Osteoblast (primary cell): ENCODE measurements at regions not wholly inside any gene's neighbourhood (a gene's known extent, or its start where the extent isn't known, plus 50 kb on each side); places are given as distances from the start of the nearest gene placed in this dataset.

Experiments
- DNase-seq: peaks from one replicate; pipeline ENCODE4 v3.0.0; 2011; ENCODE audit warnings: low spot score, mixed read lengths; ENCODE audit not compliant: insufficient read length; ENCODE audit errors: missing footprints
- H2AFZ ChIP-seq: 2 replicates; pipeline ENCODE4 v1.6.0; 2011; ENCODE audit warnings: mild to moderate bottlenecking, low read length
- H3K27ac ChIP-seq: 2 replicates; pipeline ENCODE4 v1.5.1; 2011; ENCODE audit warnings: mild to moderate bottlenecking, low read depth, low read length, moderate library complexity
- H3K27me3 ChIP-seq: 2 replicates; pipeline ENCODE4 v1.6.0; 2012; ENCODE audit warnings: mild to moderate bottlenecking, control low read depth, inconsistent platforms, low read length, moderate library complexity; ENCODE audit not compliant: insufficient read depth
- H3K36me3 ChIP-seq: 2 replicates; pipeline ENCODE4 v1.5.1; 2011; ENCODE audit warnings: mild to moderate bottlenecking, low read length, control low read depth, moderate library complexity; ENCODE audit not compliant: insufficient read depth
- H3K4me1 ChIP-seq: 2 replicates; pipeline ENCODE4 v1.5.1; 2011; ENCODE audit warnings: mild to moderate bottlenecking, low read length, control low read depth, moderate library complexity; ENCODE audit not compliant: insufficient read depth
- H3K4me2 ChIP-seq: 2 replicates; pipeline ENCODE4 v1.6.0; 2011; ENCODE audit warnings: mild to moderate bottlenecking, low read length; ENCODE audit not compliant: insufficient read depth
- H3K4me3 ChIP-seq: fragments of 200-600 bp; sonication (generic); 3 replicates; pipeline ENCODE4 v1.5.1; 2012; ENCODE audit warnings: mild to moderate bottlenecking, low read length, inconsistent platforms; ENCODE audit not compliant: insufficient read depth
- H3K79me2 ChIP-seq: 2 replicates; pipeline ENCODE4 v1.6.0; 2012; ENCODE audit warnings: mild to moderate bottlenecking, low read length, control low read depth, inconsistent platforms; ENCODE audit not compliant: insufficient read depth
- H3K9me3 ChIP-seq: 2 replicates; pipeline ENCODE4 v1.5.1; 2011; ENCODE audit warnings: low read depth, low read length, control low read depth
- H4K20me1 ChIP-seq: 2 replicates; pipeline ENCODE4 v1.6.0; 2012; ENCODE audit warnings: mild to moderate bottlenecking, low read length, control low read depth; ENCODE audit not compliant: insufficient read depth
- TF ChIP-seq, protein P1 (sequence below): IDR thresholded peaks from 2 replicates; pipeline ENCODE4 v1.5.1; 2011; ENCODE audit warnings: mild to moderate bottlenecking, low read depth, low read length, moderate library complexity; ENCODE audit errors: extremely low read depth

DNA sequence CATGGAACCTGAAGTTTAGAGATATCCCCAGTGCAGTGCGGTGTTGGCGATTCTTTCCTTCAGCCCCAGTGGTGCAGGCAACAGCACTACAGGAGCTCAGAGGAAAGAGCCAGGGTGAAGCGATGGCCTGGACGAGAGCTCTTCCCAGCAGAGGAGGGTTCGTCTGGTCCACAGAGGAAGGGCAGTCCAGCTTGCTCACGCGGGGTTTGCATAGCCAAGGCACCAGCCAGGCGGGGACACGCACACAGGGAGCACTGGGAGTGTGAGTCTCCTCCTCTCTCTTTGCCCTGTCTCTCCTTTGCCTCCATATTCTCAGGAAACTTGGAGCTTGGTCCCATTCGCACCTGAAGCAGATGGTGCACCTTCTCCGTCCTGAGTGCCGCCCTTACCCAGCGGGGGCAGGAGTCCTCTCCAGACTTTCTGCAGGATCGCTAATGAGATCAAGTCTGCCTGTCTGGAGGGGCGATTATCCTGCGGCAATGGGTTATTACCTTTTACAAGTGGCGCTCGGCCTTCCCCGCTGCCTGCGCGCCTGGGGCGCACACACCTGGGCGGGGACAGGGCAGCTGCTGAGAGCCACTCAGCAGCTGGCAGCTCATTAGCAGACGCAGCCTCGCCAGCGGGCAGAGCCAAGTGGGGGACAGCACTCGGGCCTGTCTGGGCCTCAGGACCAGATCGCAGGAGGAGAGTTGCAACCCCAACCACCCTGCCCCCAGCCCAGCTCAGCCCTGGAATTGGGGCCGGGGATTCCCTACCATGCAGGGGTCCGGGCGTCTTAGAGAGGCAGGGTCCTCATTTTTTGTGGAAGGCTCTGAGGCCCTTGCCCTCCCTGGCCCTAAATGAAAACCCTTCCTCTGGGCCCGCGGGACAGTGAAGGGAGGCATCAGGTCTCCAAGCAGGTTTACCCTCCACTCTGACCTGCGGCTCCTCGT is 119.0 kb upstream of the MEF2A start:
- H3K4me1 ChIP-seq, result peaks cover 18% of the 10 kb centered on the region
- no peak overlapping the region for H2AFZ ChIP-seq
- H3K9me3 ChIP-seq, result no peaks in the 10 kb centered on the region
- no peak overlapping the region for H3K27ac ChIP-seq
- no peaks in the 10 kb centered on the region for H3K79me2 ChIP-seq
- H3K4me2 ChIP-seq, result no peak overlapping the region
- H3K27me3 ChIP-seq, result peaks cover 2% of the 10 kb centered on the region
- TF ChIP-seq, protein P1, sequence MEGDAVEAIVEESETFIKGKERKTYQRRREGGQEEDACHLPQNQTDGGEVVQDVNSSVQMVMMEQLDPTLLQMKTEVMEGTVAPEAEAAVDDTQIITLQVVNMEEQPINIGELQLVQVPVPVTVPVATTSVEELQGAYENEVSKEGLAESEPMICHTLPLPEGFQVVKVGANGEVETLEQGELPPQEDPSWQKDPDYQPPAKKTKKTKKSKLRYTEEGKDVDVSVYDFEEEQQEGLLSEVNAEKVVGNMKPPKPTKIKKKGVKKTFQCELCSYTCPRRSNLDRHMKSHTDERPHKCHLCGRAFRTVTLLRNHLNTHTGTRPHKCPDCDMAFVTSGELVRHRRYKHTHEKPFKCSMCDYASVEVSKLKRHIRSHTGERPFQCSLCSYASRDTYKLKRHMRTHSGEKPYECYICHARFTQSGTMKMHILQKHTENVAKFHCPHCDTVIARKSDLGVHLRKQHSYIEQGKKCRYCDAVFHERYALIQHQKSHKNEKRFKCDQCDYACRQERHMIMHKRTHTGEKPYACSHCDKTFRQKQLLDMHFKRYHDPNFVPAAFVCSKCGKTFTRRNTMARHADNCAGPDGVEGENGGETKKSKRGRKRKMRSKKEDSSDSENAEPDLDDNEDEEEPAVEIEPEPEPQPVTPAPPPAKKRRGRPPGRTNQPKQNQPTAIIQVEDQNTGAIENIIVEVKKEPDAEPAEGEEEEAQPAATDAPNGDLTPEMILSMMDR, result no peak
- DNase-seq, result no peak
- no peaks in the 10 kb centered on the region for H4K20me1 ChIP-seq
- H3K4me3 ChIP-seq, result no peak overlapping the region
- H3K36me3 ChIP-seq, result no peaks in the 10 kb centered on the region

DNA sequence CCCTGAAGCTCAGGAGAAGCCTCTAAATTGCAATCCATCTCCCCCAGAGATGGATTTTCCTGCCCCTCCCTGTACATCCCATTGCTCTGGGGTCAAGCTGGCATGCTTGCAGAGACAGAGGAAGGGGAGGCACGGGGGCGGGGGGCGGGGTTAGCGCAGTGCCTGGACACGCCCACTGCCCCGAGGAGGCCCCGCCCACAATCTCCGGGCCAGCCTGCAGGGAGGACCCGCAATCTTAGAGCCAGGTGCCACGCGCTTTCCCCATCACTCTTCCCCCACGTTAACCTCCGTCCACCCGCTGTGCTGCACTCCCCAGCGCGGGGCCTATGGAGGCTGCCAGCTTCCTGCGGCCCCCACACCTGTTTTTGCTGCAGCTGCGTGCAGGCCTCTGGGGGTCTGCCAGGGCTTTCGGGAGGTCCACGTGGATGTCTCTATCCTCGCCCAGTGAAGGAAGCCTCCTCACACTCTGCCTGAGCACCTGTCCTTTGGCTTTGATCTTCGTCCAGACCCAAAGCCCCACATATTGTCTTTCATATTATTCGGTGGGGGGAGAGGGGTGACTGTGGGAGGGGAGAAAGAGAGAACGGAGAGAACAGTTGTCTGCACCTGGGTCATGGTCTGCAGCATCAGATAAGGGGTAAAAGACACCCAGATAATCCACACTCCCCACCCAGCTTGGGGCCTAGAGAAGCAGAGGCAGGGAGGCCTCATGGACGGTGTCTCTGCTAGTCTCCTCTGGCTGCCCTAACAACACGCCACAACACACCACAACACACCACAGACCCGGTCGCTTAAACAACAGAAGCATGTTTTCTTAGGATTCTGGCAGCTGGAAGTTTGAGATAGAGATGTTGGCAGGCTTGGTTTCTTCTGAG is 118.0 kb upstream of the MEF2A start:
- Histone ChIP-seq H3K27me3 (peaks cover 2% of the 10 kb centered on the region), H3K36me3 (no peaks in the 10 kb centered on the region), H3K4me3 (no peak overlapping the region), H3K9me3 (no peaks in the 10 kb centered on the region), H3K4me2 (no peak overlapping the region), H3K79me2 (no peaks in the 10 kb centered on the region), H3K4me1 (peaks cover 14% of the 10 kb centered on the region), H3K27ac (no peak overlapping the region), H2AFZ (no peak overlapping the region), H4K20me1 (no peaks in the 10 kb centered on the region)
- peak; percentile 49 for DNase-seq
- TF ChIP-seq, protein P1, result no peak

DNA sequence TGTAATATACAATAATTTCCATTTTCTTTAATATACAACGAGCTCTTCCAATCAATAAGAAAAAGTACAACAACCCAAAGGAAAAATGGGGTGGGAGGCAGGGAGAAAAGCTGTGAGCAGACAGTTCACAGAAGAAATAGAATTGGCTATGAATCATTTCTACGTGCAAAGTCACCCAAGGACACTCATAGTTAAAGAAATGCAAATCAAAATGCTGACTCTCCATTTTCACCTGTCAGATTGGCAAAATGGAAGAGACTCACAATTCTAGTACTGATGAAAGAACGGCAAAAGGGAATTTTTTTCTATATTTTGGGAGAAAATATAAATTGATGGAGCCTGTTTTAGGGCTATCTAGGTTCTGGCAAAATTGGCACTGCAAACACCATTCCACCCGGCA is 116.3 kb upstream of the MEF2A start:
- Histone ChIP-seq H3K79me2 (no peaks in the 10 kb centered on the region), H3K4me3 (no peak overlapping the region), H4K20me1 (no peaks in the 10 kb centered on the region), H2AFZ (no peak overlapping the region), H3K4me1 (peaks cover 17% of the 10 kb centered on the region), H3K4me2 (no peak overlapping the region), H3K36me3 (no peaks in the 10 kb centered on the region), H3K27ac (no peak overlapping the region), H3K27me3 (peaks cover 2% of the 10 kb centered on the region), H3K9me3 (no peaks in the 10 kb centered on the region)
- TF ChIP-seq, protein P1, result no peak
- DNase-seq, result no peak
